ENCODE measurements at regions not wholly inside any gene's neighbourhood (a gene's known extent, or its start where the extent isn't known, plus 50 kb on each side); places are given as distances from the start of the nearest gene placed in this dataset.
A peak's percentile ranks its signal among the peaks of the same experiment; 100 is the strongest.
"Not testable (repeated sequence)": the region's sequence is repeated elsewhere in the genome, so short reads cannot be mapped to it uniquely, and the experiment has no call there.

DNA sequence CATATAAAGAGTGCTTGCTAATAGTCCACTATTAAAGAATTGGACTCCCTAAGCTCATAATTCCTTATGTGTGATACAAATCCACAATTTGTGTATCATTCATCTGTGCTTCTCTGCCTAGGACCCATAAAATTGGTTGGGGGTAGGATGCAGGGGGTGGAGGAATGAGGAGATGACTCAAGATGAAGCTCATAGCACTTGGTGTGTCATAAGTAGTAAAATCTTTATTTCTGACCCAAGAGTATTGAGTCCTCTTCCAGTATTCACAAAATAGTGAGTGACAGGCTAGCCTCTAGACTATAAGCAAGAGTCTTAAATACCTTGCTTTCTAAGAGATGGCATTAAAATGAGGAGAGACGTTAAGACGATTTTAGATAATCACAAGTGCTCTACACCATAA is 390.9 kb upstream of the CDH19 start:
- DNase-seq = no peak

DNA sequence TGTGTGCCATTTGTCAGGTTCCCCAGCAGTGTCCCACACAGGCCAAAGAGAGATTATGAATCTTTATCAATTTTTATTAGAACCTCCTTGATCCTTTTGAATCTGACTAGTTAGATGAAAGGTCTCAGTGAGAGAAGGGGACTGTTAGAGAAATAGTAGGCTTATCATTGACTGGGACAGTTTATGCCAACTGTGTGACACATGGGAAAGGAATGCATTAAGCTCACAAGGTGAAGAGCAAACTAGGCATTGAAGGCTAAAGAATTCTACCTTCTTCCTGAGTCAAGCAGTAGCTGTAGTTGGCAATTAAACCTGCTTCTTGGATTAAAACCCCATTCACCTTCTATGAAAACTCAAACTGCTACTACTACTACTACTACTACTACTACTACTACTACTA is 389.6 kb upstream of the CDH19 start:
- DNase-seq = no peak

DNA sequence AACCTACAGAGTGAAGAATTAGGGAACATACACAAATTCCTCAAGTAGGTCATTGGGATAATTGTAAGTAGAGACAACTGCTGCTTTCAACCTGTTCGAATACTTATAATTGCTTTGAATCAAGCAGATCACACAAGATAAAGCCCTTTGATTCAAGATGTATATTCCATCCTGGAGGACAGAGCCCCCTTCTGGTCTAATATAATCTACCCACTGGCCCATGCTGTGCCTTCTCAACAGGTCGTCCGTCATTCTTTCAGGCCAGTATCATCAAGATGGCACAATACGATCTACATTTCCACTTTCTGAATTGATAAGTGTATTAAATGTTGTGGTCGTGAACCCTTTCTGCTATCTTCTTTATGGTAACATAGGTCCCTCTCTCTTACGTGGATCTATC is 387.0 kb upstream of the CDH19 start:
- DNase-seq = no peak

DNA sequence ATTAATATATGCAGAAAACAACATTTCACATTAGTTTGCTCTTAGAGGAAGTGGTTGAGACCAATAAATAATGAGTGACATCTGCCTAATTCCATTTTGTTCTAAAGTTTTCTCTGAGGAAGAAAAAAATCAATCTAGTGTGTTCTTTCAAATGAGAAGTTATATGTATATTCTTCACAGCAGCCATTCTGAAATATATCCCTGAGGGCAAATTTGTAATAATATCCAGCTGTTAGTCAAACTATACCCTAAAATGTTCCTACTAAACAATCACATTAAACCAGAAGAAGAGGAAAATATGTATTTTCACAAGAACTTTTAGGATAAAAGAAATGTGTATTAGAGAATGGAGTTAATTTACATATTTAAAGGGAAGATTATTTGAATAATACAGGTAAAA is 375.1 kb upstream of the CDH19 start:
- DNase-seq = no peak

DNA sequence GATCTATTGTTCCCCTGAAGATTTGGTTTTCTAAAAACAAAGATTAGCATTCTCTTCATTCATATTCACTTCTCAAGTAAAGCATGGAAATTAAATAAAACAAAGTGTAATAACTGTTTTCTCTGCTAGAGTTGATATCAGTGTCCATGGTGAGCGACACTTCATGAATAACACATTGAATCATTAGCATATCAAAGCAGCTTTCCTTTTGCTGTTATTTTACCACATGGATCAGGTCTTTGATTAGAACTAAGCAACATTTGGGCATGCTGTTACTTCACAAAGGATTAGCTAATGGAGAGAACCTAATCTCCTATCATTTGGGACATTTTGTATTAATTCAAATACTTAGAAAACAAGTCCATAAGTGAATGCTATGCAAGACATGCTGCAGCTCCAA is 368.8 kb upstream of the CDH19 start:
- DNase-seq = no peak

DNA sequence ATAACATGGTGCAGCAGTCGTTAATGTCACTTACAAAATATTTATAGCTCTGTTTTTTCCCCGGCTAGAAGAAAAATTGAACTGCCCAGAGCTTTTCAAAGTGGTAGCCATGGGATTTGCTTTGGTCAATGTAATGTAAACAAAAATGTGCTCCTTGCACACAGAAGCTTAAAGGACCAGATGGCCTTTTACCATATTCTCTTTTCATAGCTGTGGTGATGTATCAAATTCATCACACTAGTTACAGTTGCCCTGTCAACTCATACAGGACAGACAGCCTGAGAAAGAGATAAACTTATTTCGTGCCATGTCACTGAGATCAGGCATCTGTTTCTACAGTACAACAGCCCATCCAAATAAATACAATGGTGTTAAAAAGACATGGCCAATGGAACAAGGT is 368.1 kb upstream of the CDH19 start:
- DNase-seq = no peak

DNA sequence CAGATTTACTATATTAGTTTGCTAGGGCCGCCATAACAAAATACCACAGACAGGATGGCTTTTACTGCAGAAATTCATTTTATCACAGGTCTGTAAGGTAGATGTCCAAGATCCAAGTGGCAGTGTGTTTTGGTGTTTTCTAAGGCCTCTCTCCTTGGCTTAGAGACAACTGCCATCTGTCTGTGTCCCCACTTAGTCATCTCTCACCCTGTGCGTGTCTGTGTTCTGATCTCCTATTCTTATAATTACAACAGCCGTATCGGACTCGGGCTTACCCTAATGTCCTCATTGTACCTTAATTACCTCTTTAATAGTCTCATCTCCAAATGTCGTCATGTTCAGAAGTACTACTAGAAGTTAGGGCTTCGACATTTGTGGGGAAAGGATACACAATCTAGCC is 362.3 kb upstream of the CDH19 start:
- no peak for DNase-seq

DNA sequence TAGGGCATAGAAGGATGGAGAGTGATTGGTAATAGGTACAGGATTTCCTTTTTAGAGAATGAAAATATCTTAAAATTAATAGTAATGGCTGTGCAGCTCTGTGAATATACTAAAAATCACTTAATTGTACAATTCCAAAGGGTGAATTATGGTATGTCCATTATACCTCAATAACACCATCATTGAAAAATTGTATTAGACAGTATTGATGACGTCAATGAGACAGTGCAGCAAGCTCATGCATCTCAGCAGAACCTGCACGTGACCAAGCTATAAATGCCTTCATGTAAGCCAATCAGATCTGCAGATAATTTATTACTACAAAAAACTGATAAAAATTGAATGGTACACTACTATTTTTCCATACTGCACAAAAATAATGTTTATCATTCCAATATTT is 354.4 kb upstream of the CDH19 start:
- DNase-seq = no peak

DNA sequence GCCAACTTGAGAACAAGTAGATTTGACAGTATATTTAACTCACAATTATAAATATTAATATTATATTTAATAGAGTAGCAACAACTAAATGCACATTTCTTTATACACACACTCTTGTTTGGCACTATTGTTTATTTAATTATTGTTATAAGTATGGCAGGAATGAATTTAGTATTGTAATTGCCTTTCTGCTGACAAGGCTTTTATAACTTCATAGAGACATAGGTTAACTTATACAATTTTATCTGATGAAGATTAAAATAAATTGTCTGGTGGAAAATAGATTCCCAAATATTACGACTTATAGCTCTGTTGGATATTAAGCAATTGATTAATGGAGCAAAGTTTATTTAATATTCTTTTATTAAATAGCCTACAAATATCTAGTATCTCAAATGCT is 347.9 kb upstream of the CDH19 start:
- DNase-seq = no peak

DNA sequence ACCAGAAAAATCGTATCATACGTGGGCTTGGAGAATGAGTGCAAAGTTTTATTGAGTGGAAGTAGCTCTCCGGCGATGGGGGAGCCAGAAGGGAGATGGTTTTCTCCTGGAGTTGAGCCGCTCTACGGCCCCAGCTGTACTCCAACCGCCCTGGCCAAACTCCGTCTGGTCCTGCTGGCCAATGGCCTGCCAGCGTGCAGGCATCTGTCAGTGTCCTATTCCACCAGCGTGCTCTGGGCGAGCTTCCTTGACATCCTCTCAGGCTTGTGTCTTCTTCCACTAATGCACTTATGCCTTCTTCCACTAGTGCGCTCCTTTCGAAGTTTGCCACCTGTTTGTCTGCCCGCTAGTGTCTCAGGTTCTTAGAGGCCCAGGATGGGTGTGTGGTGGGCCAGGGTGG is 345.5 kb upstream of the CDH19 start:
- DNase-seq = no peak

DNA sequence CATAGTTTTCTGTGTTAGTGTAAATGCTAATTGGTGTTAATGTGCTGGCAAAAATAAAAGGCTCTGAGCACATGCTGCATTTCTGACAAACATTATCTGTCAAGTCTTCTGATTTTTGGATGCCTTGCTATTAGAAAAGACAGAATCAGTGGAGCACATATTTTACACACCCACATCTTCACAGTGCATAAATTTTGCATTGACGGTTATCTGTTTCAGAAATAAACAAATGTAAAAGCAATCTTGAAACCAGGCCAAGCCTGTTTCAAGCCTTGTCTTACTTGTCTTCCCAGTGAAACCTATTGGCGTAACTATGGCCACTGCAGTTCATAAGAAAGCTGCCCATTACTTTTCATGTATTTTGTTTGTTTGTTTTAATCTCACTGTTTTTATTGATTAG is 333.7 kb upstream of the CDH19 start:
- no peak for DNase-seq

DNA sequence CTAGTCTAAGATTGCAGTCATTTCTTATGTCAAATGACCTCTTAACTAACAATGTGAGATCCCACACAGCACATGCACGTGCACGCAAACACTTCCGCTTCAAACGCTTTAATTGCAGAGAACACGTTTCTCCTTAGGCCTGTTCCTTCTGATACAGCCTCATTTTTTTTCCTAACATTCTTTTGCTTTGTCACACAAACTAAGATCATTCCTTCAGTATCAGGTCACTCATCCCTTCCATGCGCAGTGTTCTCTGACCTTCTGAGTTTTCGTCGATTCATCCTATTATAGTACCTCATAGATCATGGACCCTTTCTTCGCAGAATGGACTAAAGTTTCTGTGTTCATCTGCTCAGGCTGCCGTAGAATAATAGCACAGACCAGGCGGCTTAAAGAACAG is 327.1 kb upstream of the CDH19 start:
- no peak for DNase-seq

DNA sequence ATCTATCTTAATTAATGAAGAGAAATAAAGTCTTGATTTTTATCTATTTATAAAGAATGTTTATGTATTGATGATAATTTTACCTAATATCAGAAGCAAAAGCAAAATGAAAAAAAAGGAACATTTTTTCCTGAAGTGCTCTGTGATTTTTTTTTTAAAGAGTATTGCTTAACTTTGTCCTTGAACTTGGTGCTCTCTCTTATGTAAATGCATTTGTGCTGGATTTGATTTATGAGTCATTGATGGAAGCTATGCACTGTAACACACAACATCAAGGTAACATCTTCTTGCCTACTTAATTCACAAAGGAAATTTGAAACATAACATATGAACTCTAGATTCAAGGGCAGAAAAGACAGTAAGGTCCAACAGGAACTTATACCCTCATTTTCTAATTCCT is 312.9 kb upstream of the CDH19 start:
- no peak for DNase-seq

DNA sequence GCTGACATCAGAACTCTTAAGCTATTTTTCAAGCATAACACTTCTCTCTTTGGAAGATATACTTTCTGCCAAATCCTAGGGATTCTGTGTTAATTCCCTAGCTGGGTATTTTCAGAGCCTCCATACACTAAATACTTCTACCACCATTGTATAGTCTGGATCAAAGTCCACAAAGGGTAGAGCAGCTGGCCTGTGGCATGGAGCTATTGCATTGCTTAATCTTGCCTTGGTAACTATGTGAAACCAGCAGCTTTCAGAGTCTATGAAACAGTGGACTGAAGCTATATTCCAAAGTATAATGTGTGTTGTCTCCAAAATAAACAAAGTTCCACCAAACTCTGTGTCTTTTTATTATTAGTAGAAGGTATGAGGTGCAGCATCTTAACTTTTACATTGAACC is 296.9 kb upstream of the CDH19 start:
- DNase-seq = no peak

DNA sequence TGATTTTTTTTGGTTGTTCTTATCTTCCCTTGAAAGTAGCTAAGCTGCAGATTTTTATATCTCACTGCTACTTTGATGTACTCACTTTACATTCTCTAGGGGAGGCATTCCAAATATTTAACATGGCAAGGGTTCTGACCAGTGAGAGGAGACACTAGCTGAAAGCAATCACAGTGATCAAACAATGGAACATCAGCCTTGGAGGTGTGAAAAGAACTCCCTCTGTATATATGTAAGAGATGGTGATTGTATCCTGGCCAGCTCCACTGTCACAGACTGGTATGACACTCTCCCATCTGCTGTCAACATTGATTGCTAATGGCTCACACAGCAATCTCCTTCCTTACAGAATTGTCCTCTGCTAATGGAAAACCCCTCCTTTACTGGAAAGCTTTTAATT is 291.7 kb upstream of the CDH19 start:
- no peak for DNase-seq

DNA sequence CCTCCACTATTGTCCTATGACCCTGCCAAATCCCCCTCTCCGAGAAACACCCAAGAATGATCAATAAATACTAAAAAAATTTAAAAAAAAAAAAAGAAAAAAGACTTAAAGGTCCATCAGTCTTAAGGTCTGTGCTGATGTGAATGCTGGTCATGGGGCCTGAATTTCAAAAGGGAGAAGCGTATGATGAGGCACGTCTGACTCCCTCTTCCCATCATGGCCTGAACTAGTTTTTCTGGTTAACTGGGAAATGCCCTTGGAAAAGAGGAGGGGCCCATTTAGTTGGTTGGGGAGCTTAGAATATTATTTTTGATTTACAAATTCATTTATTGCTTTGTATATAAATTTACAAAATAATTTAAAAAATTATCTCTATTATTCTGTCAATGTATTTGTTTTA is 291.0 kb upstream of the CDH19 start:
- no peak for DNase-seq

DNA sequence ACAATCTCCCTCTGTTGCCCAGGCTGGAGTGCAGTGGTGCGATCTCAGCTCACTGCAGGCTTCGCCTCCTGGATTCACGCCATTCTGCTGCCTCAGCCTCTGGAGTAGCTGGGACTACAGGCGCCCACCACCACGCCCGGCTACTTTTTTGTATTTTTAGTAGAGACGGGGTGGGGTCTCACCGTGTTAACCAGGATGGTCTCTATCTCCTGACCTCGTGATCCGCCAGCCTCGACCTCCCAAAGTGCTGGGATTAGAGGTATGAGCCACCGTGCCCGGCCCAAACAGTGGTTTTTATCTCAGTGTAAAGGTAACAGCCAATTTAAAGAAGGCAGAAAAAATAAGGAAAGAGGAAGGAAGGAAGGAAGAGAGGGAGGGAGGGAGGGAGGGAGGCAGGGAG is 288.5 kb upstream of the CDH19 start:
- DNase-seq = not testable (repeated sequence)

DNA sequence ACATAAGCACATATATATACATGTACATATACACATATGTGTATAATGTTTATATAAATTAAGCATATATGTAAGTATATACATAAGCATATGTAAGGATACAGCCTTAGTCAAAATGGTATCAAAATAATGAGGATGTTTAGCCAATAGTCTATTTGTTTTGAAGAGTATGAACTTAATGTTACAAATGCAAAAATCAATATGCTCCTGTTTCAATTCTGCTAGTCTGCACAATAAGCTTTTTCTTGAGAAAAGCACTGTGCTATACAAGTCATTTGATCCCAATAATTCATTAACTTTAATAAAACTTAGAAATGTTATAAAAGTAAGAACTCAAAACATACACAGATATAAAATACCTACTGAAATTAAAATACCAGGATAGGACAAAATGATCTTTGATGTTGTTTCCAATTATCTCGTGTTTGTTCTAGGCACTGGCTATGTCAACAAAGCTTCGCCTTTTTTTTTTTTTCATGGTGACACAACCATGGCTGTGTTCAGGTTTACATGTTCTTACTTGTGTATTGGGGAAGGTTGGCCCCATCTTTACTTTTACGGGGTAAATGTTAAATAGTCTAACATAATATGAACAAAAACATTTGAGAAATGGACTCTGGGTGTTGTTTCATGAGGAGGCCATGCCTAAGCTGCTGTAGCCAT is 271.1 kb upstream of the CDH19 start:
- no peak for DNase-seq

DNA sequence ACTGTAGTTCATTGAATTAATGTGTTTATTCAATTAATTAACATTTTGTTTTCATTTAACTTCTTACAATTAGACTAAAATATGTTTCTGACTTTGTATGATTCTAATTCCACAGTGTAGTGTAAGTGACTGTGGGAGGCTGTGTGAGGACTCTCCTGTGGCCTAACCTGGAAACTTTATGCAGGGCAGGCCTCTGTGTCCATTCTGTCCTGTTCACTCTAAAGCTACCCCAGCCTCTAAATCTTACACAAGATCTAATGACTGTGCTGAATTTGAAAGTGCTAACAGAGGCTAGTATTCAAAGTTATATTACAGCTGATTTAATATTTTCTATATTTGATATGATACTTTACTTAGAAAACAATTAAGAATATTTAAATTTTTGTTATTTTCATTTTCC is 270.5 kb upstream of the CDH19 start:
- no peak for DNase-seq

DNA sequence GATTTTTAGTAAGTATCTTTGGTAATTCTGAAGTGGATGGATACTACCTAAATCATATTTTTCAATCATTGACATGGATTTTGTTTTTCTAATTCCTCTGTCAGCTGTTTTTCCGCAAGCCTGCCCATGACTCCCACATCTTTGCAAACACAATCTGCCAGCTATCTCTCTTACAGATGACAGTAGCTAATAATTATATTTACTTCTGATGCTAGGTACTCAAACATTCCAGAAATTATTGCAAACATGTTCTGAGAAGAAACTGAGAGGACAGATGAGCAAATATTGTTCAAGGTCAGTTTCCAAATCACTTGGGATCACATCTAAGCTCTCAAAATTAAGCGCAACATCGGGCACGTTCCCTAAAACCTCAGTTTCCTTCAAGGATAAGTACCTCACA is 270.0 kb upstream of the CDH19 start:
- DNase-seq = no peak

DNA sequence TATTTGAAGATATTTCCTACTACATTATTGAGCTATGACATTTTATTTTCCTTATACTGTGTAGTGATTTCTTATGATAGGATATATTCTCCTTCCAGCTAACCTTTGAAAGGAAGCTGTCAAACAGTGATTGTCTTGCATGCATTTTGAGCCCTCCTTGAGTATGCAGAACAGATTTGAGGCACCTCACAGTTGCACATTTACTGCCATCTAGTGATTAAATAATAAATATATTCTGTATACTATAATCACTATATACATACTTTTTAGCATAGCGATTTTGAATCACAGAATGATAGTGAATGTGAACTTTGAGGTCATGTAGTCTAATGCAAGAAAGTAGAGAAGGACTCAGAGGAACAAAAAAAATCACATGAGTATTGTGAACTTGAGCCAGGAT is 268.4 kb upstream of the CDH19 start:
- DNase-seq = peak; percentile 5

DNA sequence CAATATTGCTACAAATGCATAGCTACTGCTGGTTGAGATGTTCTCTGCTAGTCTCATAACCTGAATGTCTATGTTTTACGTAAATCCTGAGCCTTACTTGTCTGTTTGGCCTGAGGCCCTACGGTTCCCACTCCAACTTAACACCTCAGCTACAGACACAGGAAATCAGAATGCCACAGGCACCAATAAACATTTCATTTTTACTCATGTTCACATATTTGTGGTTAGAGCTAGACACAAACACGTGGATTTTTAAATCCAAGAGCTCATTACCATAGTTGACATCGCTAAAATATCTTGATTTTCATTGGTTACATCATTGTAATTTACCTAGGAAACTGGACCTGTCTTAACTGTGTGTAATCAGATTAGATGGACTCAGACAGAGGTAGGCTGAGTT is 263.8 kb upstream of the CDH19 start:
- peak; percentile 41 for DNase-seq

DNA sequence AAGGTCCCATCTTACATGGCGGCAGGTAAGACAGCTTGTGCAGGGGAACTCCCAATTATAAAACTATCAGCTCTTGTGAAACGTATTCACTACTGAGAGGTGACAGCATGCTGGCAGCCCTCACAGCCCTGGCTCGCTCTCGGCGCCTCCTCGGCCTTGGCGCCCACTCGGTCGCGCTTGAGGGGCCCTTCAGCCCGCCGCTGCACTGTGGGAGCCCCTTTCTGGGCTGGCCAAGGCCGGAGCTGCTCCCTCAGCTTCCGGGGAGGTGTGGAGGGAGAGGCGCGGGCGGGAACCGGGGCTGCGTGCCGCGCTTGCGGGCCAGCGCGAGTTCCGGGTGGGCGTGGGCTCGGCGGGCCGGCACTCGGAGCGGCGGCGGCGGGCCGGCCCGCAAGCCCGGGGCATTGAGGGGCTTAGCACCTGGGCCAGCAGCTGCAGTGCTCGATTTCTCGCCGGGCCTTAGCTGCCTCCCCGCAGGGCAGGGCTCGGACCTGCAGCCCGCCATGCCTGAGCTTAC is 262.6 kb upstream of the CDH19 start:
- not testable (repeated sequence) for DNase-seq

DNA sequence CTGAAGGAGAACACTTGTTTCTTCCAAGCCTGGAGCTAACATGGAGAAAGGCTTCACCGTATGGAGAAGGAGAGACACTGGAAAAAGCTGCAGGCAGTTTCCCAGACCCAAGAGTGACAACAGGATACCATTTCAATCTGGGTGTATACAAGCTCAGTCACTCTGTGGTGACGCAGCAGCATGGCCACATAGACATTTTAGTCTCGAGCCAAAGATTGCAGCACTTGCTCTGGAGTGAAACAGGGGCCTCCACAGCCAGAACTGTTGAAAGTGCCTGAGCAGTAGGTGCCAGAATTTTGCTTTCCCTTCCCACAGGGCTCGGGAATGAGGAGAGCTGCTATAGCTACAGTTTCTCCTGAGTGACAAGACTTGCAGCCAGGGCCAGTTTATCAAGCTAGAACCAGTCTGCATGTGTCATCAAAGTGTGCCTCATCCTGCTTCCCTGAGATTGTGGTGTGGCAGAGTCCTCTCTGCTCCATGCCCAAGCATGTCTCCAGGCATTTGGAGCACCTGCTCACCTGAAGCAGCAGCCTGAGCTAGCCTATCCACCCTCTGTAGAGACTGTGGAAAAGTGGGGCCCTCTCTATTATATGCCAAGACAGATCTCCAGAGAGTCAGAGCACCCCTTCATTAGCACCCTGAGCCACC is 234.6 kb upstream of the CDH19 start:
- no peak for DNase-seq

DNA sequence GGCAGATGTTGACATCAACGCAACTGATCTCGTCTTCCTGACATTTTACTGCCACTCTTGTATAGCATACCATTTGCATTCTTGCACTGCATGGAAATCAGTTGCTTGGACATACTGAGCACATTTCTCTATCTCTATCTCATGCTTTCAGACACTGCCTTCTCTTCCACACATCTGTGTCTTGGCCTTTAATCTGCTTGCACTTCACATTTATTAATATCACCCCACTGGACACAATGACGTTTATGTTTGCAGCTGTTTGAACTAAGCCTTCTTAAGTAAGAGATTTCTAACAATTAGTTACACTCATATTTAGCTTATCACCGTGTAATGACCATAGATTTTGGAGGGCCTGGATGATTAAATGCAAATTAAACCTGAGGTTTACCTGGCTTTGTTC is 229.8 kb upstream of the CDH19 start:
- no peak for DNase-seq

Measured in NCI-H226 (cell line).